ENCODE measurements at regions not wholly inside any gene's neighbourhood (a gene's known extent, or its start where the extent isn't known, plus 50 kb on each side); places are given as distances from the start of the nearest gene placed in this dataset.

- ATAC-seq (no peak), DNase-seq (no peak)
- Histone ChIP-seq H3K4me1 (no peaks in the 10 kb centered on the region), H3K27ac (no peak overlapping the region), H3K36me3 (no peaks in the 10 kb centered on the region), H3K4me3 (no peak overlapping the region), H3K9me3 (no peaks in the 10 kb centered on the region), H3K27me3 (peaks cover 0 to 2% (median 0%) of the 10 kb centered on the region in 3 donors)
- TF ChIP-seq CTCF (IDR thresholded peaks at IDR 0.05 in 4 of 5, conservative IDR thresholded peaks at IDR 0.05 in 1 of 5) = no peak
- no peak for TF ChIP-seq POLR2A (IDR thresholded peaks at IDR 0.05)
- intact Hi-C loops (cut with DNase I; ENCODE audit: low total_unique reads) (no loop called here), in situ Hi-C loops (cut with MboI; ENCODE audit: low sequenced_read_pairs in 4 of 4) (no loop called here)
Observed at GRCh38 chr19:30083125-30083681, 141.2 kb downstream of the URI1 start.

GRCh38 chr19:30083701-30084156 is 141.7 kb downstream of the URI1 start:
- no peaks in the 10 kb centered on the region for H3K36me3 ChIP-seq
- TF ChIP-seq POLR2A (IDR thresholded peaks at IDR 0.05) = no peak
- ATAC-seq (no peak), DNase-seq (no peak)
- no peak overlapping the region for H3K27ac ChIP-seq
- intact Hi-C loops (cut with DNase I; ENCODE audit: low total_unique reads) (no loop called here), in situ Hi-C loops (cut with MboI; ENCODE audit: low sequenced_read_pairs in 4 of 4) (no loop called here)
- H3K27me3 ChIP-seq = peaks cover 0 to 2% (median 0%) of the 10 kb centered on the region in 3 donors
- no peak overlapping the region for H3K4me3 ChIP-seq
- no peaks in the 10 kb centered on the region for H3K9me3 ChIP-seq
- H3K4me1 ChIP-seq = no peaks in the 10 kb centered on the region

GRCh38 chr19:30084390-30084819 is 142.4 kb downstream of the URI1 start:
- intact Hi-C loops (cut with DNase I; ENCODE audit: low total_unique reads) = no loop called here
- Histone ChIP-seq H3K4me1 (no peaks in the 10 kb centered on the region), H3K4me3 (no peak overlapping the region), H3K9me3 (no peaks in the 10 kb centered on the region), H3K27ac (no peak overlapping the region), H3K36me3 (no peaks in the 10 kb centered on the region), H3K27me3 (peaks cover 0 to 2% (median 0%) of the 10 kb centered on the region in 3 donors)
- TF ChIP-seq CTCF (IDR thresholded peaks at IDR 0.05 in 4 of 5, conservative IDR thresholded peaks at IDR 0.05 in 1 of 5) = no peak
- no peak for TF ChIP-seq POLR2A (IDR thresholded peaks at IDR 0.05)
- DNase-seq (no peak), ATAC-seq (no peak)
- in situ Hi-C loops (cut with MboI; ENCODE audit: low sequenced_read_pairs in 4 of 4) = no loop called here

- no peak overlapping the region for H3K4me3 ChIP-seq
- no peak for ATAC-seq
- peaks cover 0 to 2% (median 0%) of the 10 kb centered on the region in 3 donors for H3K27me3 ChIP-seq
- no peaks in the 10 kb centered on the region for H3K4me1 ChIP-seq
- intact Hi-C loops (cut with DNase I; ENCODE audit: low total_unique reads) = no loop called here
- in situ Hi-C loops (cut with MboI; ENCODE audit: low sequenced_read_pairs in 4 of 4) = no loop called here
- H3K27ac ChIP-seq = no peak overlapping the region
- TF ChIP-seq CTCF (IDR thresholded peaks at IDR 0.05 in 4 of 5, conservative IDR thresholded peaks at IDR 0.05 in 1 of 5) (no peak), POLR2A (IDR thresholded peaks at IDR 0.05) (no peak)
- DNase-seq = no peak
- no peaks in the 10 kb centered on the region for H3K9me3 ChIP-seq
- no peaks in the 10 kb centered on the region for H3K36me3 ChIP-seq
Observed at GRCh38 chr19:30085394-30085793, 143.4 kb downstream of the URI1 start.

- DNase-seq = no peak
- H3K9me3 ChIP-seq = no peaks in the 10 kb centered on the region
- H3K36me3 ChIP-seq = no peaks in the 10 kb centered on the region
- no peak for ATAC-seq
- in situ Hi-C loops (cut with MboI; ENCODE audit: low sequenced_read_pairs in 4 of 4) = no loop called here
- H3K27me3 ChIP-seq = peaks cover 0 to 2% (median 0%) of the 10 kb centered on the region in 3 donors
- H3K4me1 ChIP-seq = no peaks in the 10 kb centered on the region
- TF ChIP-seq CTCF (IDR thresholded peaks at IDR 0.05 in 4 of 5, conservative IDR thresholded peaks at IDR 0.05 in 1 of 5) (no peak), POLR2A (IDR thresholded peaks at IDR 0.05) (no peak)
- H3K27ac ChIP-seq = no peak overlapping the region
- no peak overlapping the region for H3K4me3 ChIP-seq
- intact Hi-C loops (cut with DNase I; ENCODE audit: low total_unique reads) = no loop called here
Observed at GRCh38 chr19:30086220-30086619, 144.2 kb downstream of the URI1 start.

All from gastrocnemius medialis (tissue), 4 donors.